ENCODE measurements at regions not wholly inside any gene's neighbourhood (a gene's known extent, or its start where the extent isn't known, plus 50 kb on each side); places are given as distances from the start of the nearest gene placed in this dataset.

DNA sequence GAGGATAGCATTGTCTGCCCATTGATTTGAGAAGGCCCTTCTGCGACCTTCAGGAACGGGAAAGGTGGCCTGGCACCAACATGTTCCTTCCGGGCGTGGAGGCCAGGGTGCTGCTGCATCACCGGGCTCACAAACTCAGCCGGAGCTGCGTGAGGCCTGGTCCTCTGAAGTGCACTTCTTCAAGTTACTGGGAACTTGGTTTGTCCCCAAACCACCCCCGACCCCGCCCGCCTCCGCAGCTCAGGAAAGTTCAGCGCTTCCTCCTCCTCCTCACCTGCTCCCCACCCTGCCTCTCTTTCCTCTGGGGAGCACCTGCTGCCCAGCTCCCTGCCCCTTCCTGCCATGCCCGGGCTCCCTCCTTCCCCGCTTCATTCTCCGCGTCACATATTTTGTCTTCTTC lies 116.0 kb upstream of the LRPAP1 start:
- H4K20me1 ChIP-seq (replicated peaks; ENCODE audit: control insufficient read depth, extremely low read depth, insufficient read depth, low read length), result no peaks in the 10 kb centered on the region
- no peak overlapping the region for H3K4me3 ChIP-seq (replicated peaks in 1 of 3; ENCODE audit: insufficient read depth in 1 of 3, low read depth in 1 of 3, low read length in 3 of 3)
- no peak for DNase-seq (ENCODE audit: low read depth, low spot score)
- POLR2A ChIA-PET, result no interaction called here
- H3K9me1 ChIP-seq (replicated peaks; ENCODE audit: control insufficient read depth, extremely low read depth, insufficient read depth, low read length), result no peaks in the 10 kb centered on the region
- CTCF ChIA-PET, result no interaction called here
- TF ChIP-seq, protein P1, sequence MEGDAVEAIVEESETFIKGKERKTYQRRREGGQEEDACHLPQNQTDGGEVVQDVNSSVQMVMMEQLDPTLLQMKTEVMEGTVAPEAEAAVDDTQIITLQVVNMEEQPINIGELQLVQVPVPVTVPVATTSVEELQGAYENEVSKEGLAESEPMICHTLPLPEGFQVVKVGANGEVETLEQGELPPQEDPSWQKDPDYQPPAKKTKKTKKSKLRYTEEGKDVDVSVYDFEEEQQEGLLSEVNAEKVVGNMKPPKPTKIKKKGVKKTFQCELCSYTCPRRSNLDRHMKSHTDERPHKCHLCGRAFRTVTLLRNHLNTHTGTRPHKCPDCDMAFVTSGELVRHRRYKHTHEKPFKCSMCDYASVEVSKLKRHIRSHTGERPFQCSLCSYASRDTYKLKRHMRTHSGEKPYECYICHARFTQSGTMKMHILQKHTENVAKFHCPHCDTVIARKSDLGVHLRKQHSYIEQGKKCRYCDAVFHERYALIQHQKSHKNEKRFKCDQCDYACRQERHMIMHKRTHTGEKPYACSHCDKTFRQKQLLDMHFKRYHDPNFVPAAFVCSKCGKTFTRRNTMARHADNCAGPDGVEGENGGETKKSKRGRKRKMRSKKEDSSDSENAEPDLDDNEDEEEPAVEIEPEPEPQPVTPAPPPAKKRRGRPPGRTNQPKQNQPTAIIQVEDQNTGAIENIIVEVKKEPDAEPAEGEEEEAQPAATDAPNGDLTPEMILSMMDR (IDR thresholded peaks at IDR 0.05; ENCODE audit: extremely low read depth in 1 of 2, insufficient read depth in 1 of 2, low read depth in 1 of 2, low read length in 2 of 2), result no peak
- TF ChIP-seq, protein P2, sequence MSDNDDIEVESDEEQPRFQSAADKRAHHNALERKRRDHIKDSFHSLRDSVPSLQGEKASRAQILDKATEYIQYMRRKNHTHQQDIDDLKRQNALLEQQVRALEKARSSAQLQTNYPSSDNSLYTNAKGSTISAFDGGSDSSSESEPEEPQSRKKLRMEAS (IDR thresholded peaks at IDR 0.05; ENCODE audit: insufficient read depth, insufficient read length), result no peak
- TF ChIP-seq POLR2A (IDR thresholded peaks at IDR 0.05; ENCODE audit: low read depth, low read length), result no peak
- no peak for TF ChIP-seq MYC (IDR thresholded peaks at IDR 0.05; ENCODE audit: low read depth, low read length)
- TF ChIP-seq FOS (IDR thresholded peaks at IDR 0.05; ENCODE audit: borderline replicate concordance, insufficient read depth, low read length), result no peak
- TF ChIP-seq GATA2 (IDR thresholded peaks at IDR 0.05; ENCODE audit: insufficient read depth, insufficient read length, low read depth, low read length), result no peak
- no peak for TF ChIP-seq POLR2AphosphoS5 (IDR thresholded peaks at IDR 0.05; ENCODE audit: insufficient read depth, low read depth, low read length)
- no peak for TF ChIP-seq JUN (IDR thresholded peaks at IDR 0.05; ENCODE audit: borderline replicate concordance, insufficient read depth, insufficient read length, low read depth)
- TF ChIP-seq EZH2 (IDR thresholded peaks at IDR 0.05; ENCODE audit: borderline replicate concordance, low read depth, low read length, severe bottlenecking), result no peak
- H3K27me3 ChIP-seq (ENCODE audit: control insufficient read depth in 2 of 2, insufficient read depth in 2 of 2, low read length in 2 of 2), result no peaks in the 10 kb centered on the region
- H3K4me2 ChIP-seq (ENCODE audit: insufficient read depth, low read length), result no peak overlapping the region
- no TSS peak for BruUV-seq (replicated peaks)
- no peaks in the 10 kb centered on the region for H3K79me2 ChIP-seq (ENCODE audit: control insufficient read depth, insufficient read depth, low read length)
- no peaks in the 10 kb centered on the region for H3K4me1 ChIP-seq (ENCODE audit: control insufficient read depth, extremely low read depth, insufficient read depth, low read length)
- H3K9ac ChIP-seq (replicated peaks; ENCODE audit: extremely low read depth, insufficient read depth, low read length), result no peak overlapping the region
- dilution Hi-C loops (cut with MboI; ENCODE audit: extremely low pct_ligation_motif_present, low sequenced_read_pairs), result no loop called here
- intact Hi-C loops (cut with micrococcal nuclease), result no loop called here
- H3K9me3 ChIP-seq (replicated peaks; ENCODE audit: control insufficient read depth, insufficient read depth, low read length), result no peaks in the 10 kb centered on the region
- H3K36me3 ChIP-seq (ENCODE audit: control insufficient read depth in 2 of 2, extremely low read depth in 1 of 2, insufficient read depth in 2 of 2, low read length in 2 of 2), result no peaks in the 10 kb centered on the region
- no peak overlapping the region for H3K27ac ChIP-seq (ENCODE audit: insufficient read depth, low read depth, low read length)
- no peak for FAIRE-seq
- no peak overlapping the region for H2AFZ ChIP-seq (ENCODE audit: low read depth, low read length)

Measured in endothelial cell of umbilical vein (primary cell).